HAP-1 (cell line): ENCODE measurements at regions not wholly inside any gene's neighbourhood (a gene's known extent, or its start where the extent isn't known, plus 50 kb on each side); places are given as distances from the start of the nearest gene placed in this dataset.

ENCODE experiments used
- DNase-seq, 2 experiments: peaks; one replicate each; pipeline ENCODE4 v3.0.0-alpha.2; 2016 to 2020; ENCODE audit warnings: low spot score in 2 of 2
- H3K27me3 ChIP-seq: fragments of 250-450 bp; sonication (Bioruptor Pico); 2 replicates; pipeline ENCODE4 v1.5.1; 2020; ENCODE audit warnings: low read depth, mild to moderate bottlenecking, moderate library complexity
- H3K36me3 ChIP-seq: fragments of 250-450 bp; sonication (Bioruptor Pico); replicated peaks from 2 replicates; pipeline ENCODE4 v1.5.1; 2020; ENCODE audit warnings: mild to moderate bottlenecking
- H3K4me1 ChIP-seq: fragments of 250-450 bp; sonication (Bioruptor Pico); 2 replicates; pipeline ENCODE4 v1.5.1; 2020; ENCODE audit warnings: mild to moderate bottlenecking
- H3K4me3 ChIP-seq: fragments of 250-450 bp; sonication (Bioruptor Pico); 2 replicates; pipeline ENCODE4 v1.5.1; 2020; ENCODE audit warnings: mild to moderate bottlenecking, moderate library complexity
- H3K9me3 ChIP-seq: fragments of 250-450 bp; sonication (Bioruptor Pico); 2 replicates; pipeline ENCODE4 v1.5.1; 2020; ENCODE audit warnings: mild to moderate bottlenecking, moderate library complexity
- in situ Hi-C: fragments of 300-500 bp; cut with MboI; formaldehyde crosslinking; loops from 3 replicates; pipeline ENCODE4 v1.14.3; 2020; ENCODE audit warnings: low sequenced_read_pairs, inconsistent platforms, mixed read lengths

- no peaks in the 10 kb centered on the region for H3K27me3 ChIP-seq
- in situ Hi-C loops, result no loop called here
- H3K9me3 ChIP-seq, result no peaks in the 10 kb centered on the region
- no peak overlapping the region for H3K4me3 ChIP-seq
- no peaks in the 10 kb centered on the region for H3K4me1 ChIP-seq
- H3K36me3 ChIP-seq, result no peaks in the 10 kb centered on the region
- DNase-seq, result no peak
These were observed 163.6 kb upstream of the HS3ST1 start for GRCh38 chr4:11592276-11592675.

- Histone ChIP-seq H3K4me3 (no peak overlapping the region), H3K36me3 (no peaks in the 10 kb centered on the region), H3K9me3 (no peaks in the 10 kb centered on the region), H3K4me1 (no peaks in the 10 kb centered on the region), H3K27me3 (no peaks in the 10 kb centered on the region)
- DNase-seq, result no peak
- in situ Hi-C loops, result no loop called here
These were observed 161.4 kb upstream of the HS3ST1 start for GRCh38 chr4:11590132-11590531.

GRCh38 chr4:11589676-11590075, 161.0 kb upstream of the HS3ST1 start:
- Histone ChIP-seq H3K4me3 (no peak overlapping the region), H3K27me3 (no peaks in the 10 kb centered on the region), H3K36me3 (no peaks in the 10 kb centered on the region), H3K9me3 (no peaks in the 10 kb centered on the region), H3K4me1 (no peaks in the 10 kb centered on the region)
- no peak for DNase-seq
- in situ Hi-C loops, result no loop called here

GRCh38 chr4:11587797-11588196, 159.1 kb upstream of the HS3ST1 start:
- H3K4me1 ChIP-seq, result no peaks in the 10 kb centered on the region
- no peaks in the 10 kb centered on the region for H3K9me3 ChIP-seq
- no peaks in the 10 kb centered on the region for H3K27me3 ChIP-seq
- H3K4me3 ChIP-seq, result no peak overlapping the region
- in situ Hi-C loops, result no loop called here
- DNase-seq, result no peak
- no peaks in the 10 kb centered on the region for H3K36me3 ChIP-seq

- in situ Hi-C loops, result no loop called here
- Histone ChIP-seq H3K4me1 (no peaks in the 10 kb centered on the region), H3K36me3 (no peaks in the 10 kb centered on the region), H3K4me3 (no peak overlapping the region), H3K9me3 (no peaks in the 10 kb centered on the region), H3K27me3 (no peaks in the 10 kb centered on the region)
- DNase-seq, result no peak
These were observed 156.8 kb upstream of the HS3ST1 start for GRCh38 chr4:11585506-11585905.

GRCh38 chr4:11568511-11568910, 139.8 kb upstream of the HS3ST1 start:
- in situ Hi-C loops, result no loop called here
- DNase-seq, result no peak
- Histone ChIP-seq H3K4me3 (no peak overlapping the region), H3K4me1 (no peaks in the 10 kb centered on the region), H3K9me3 (no peaks in the 10 kb centered on the region), H3K27me3 (no peaks in the 10 kb centered on the region), H3K36me3 (no peaks in the 10 kb centered on the region)

- in situ Hi-C loops, result no loop called here
- no peaks in the 10 kb centered on the region for H3K36me3 ChIP-seq
- no peaks in the 10 kb centered on the region for H3K9me3 ChIP-seq
- DNase-seq, result no peak
- no peak overlapping the region for H3K4me3 ChIP-seq
- H3K4me1 ChIP-seq, result no peaks in the 10 kb centered on the region
- H3K27me3 ChIP-seq, result no peaks in the 10 kb centered on the region
These were observed 137.8 kb upstream of the HS3ST1 start for GRCh38 chr4:11566444-11567022.

- Histone ChIP-seq H3K4me1 (no peaks in the 10 kb centered on the region), H3K27me3 (no peaks in the 10 kb centered on the region)
- in situ Hi-C loops, result no loop called here
These were observed 137.2 kb upstream of the HS3ST1 start for GRCh38 chr4:11565899-11566298.

GRCh38 chr4:11565213-11565612, 136.5 kb upstream of the HS3ST1 start:
- DNase-seq, result no peak
- H3K36me3 ChIP-seq, result no peaks in the 10 kb centered on the region
- no peaks in the 10 kb centered on the region for H3K4me1 ChIP-seq
- no peaks in the 10 kb centered on the region for H3K27me3 ChIP-seq
- no peaks in the 10 kb centered on the region for H3K9me3 ChIP-seq
- in situ Hi-C loops, result no loop called here
- no peak overlapping the region for H3K4me3 ChIP-seq

More at GRCh38 chr4:11565899-11566298, 137.2 kb upstream of the HS3ST1 start:
- H3K4me3 ChIP-seq, result no peak overlapping the region
- H3K36me3 ChIP-seq, result no peaks in the 10 kb centered on the region
- H3K9me3 ChIP-seq, result no peaks in the 10 kb centered on the region
- DNase-seq, result no peak

- H3K9me3 ChIP-seq, result no peaks in the 10 kb centered on the region
- no peak overlapping the region for H3K4me3 ChIP-seq
- no peaks in the 10 kb centered on the region for H3K27me3 ChIP-seq
- in situ Hi-C loops, result no loop called here
- DNase-seq, result no peak
- H3K36me3 ChIP-seq, result no peaks in the 10 kb centered on the region
- no peaks in the 10 kb centered on the region for H3K4me1 ChIP-seq
These were observed 135.3 kb upstream of the HS3ST1 start for GRCh38 chr4:11564021-11564420.

- DNase-seq, result no peak
- Histone ChIP-seq H3K4me3 (no peak overlapping the region), H3K4me1 (no peaks in the 10 kb centered on the region), H3K36me3 (no peaks in the 10 kb centered on the region), H3K27me3 (no peaks in the 10 kb centered on the region), H3K9me3 (no peaks in the 10 kb centered on the region; the same call in 1 of the 2 replicates)
- in situ Hi-C loops, result no loop called here
These were observed 120.8 kb upstream of the HS3ST1 start for GRCh38 chr4:11549525-11549924.

- Histone ChIP-seq H3K36me3 (no peaks in the 10 kb centered on the region), H3K4me3 (no peak overlapping the region), H3K4me1 (no peaks in the 10 kb centered on the region), H3K27me3 (no peaks in the 10 kb centered on the region), H3K9me3 (no peaks in the 10 kb centered on the region; the same call in 1 of the 2 replicates)
- in situ Hi-C loops, result no loop called here
- no peak for DNase-seq
These were observed 119.9 kb upstream of the HS3ST1 start for GRCh38 chr4:11548597-11549082.

- Histone ChIP-seq H3K27me3 (no peaks in the 10 kb centered on the region), H3K9me3 (no peaks in the 10 kb centered on the region), H3K36me3 (no peaks in the 10 kb centered on the region), H3K4me3 (no peak overlapping the region), H3K4me1 (no peaks in the 10 kb centered on the region)
- in situ Hi-C loops, result no loop called here
- no peak for DNase-seq
These were observed 117.9 kb upstream of the HS3ST1 start for GRCh38 chr4:11546391-11547175.

GRCh38 chr4:11545651-11546050, 117.0 kb upstream of the HS3ST1 start:
- Histone ChIP-seq H3K4me3 (no peak overlapping the region), H3K4me1 (no peaks in the 10 kb centered on the region), H3K27me3 (no peaks in the 10 kb centered on the region), H3K9me3 (no peaks in the 10 kb centered on the region), H3K36me3 (no peaks in the 10 kb centered on the region)
- DNase-seq, result no peak
- in situ Hi-C loops, result no loop called here
